Retina (tissue), 1 donor: ENCODE measurements at regions not wholly inside any gene's neighbourhood (a gene's known extent, or its start where the extent isn't known, plus 50 kb on each side); places are given as distances from the start of the nearest gene placed in this dataset.
"Not testable (repeated sequence)": the region's sequence is repeated elsewhere in the genome, so short reads cannot be mapped to it uniquely, and the experiment has no call there.

ENCODE experiments used
- DNase-seq: peaks from one replicate; pipeline ENCODE4 v3.0.0-alpha.2; 2016

DNA sequence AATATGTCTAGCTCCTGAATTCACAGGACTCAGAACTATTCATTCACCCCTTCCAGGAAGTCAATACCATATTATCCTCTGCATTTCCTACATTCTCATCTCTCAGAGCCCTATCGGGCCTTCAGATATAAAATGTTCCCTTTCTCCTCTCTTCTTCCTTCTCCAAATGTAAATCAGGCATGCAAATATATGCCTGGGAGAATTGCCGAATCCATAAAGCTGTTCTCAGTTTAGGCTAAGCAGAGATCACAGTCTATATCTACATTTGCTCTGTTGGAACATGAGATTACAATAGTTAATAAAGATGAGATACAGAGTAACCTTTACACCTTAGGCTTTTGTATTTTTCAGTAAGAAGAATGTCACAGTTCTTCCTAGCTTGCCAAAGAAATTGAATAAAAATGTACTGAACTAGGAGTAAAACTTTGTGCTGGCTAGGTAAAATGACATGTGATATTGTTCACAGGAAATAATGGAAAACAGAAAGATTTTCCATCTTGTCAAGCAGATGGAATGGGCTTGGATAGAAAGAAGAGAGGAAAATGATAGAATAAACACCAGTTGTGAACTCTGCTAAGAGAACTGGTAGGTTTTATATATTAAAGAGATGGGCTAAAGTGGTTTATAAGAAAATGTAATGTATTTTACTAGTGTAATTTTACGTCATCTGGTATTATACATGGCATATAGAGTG is 161.5 kb downstream of the NRIP1 start:
- DNase-seq, result no peak

DNA sequence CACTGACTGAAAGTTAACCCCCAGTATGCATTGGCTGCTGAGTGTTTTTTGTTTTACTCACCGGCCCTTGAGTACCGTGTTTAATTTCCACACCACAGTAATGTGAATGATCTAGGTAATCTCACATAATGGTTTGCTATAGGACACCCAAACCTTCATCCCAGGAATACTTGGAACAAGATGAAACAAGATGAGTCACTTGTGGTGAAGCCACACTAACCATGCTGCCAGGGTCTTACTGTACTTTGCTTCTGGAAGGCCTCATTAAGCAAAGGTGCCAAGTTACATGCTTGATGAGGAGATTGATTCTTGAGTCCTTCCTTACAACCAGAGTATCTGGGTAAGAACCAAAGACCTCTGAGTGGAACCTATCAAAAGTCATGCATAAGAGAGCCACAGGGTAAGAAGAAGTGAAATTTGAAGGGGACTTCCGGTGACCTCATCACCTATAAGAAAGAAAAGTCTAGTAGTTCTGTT is 163.3 kb downstream of the NRIP1 start:
- no peak for DNase-seq

GRCh38 chr21:14900611-14901010 is 164.2 kb downstream of the NRIP1 start:
- no peak for DNase-seq

DNA sequence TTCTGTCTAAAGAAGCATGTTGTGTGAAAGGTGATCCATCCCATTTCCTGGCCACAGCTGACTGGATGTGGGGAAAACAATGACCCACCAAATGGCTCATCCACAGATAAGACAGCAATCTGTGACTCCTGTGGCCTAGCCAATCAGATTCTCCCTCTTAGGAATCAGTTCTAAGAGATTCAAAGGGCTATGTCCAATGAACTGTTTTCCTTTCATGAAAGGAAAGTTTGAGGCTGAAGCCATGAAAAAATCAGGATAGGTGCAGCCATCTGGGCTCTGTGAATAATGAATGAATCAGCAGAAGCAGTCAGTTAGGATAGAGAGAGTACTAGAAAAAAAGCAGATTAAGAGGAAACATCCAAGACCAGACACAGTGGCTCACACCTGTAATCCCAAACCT is 164.7 kb downstream of the NRIP1 start:
- DNase-seq, result no peak

GRCh38 chr21:14895792-14896191 is 169.0 kb downstream of the NRIP1 start:
- DNase-seq, result no peak

- no peak for DNase-seq
These were observed 174.7 kb downstream of the NRIP1 start for GRCh38 chr21:14890141-14890540.

- no peak for DNase-seq
These were observed 175.6 kb downstream of the NRIP1 start for GRCh38 chr21:14889080-14889810.

DNA sequence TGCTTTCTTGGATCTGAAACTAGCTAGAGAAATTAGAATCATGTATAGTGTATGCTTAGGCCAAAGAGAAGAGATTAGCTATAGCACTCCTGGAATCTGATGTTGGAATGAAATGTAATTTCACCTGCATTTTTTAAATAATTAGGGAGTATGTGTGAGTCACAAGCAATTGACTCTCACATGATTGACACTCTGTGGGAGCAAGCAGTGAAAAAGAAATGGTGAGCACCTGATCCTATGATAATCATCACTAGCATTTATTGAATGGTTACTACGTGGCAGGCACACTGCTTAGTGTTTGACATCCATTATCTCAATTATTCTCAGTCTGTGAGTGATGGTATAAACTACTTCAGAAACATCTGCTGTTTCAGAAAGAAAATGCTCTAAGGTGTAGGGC is 176.6 kb downstream of the NRIP1 start:
- DNase-seq, result no peak

GRCh38 chr21:14886001-14886400 is 178.8 kb downstream of the NRIP1 start:
- no peak for DNase-seq

GRCh38 chr21:14883351-14883750 is 181.4 kb downstream of the NRIP1 start:
- no peak for DNase-seq

- not testable (repeated sequence) for DNase-seq
These were observed 182.3 kb downstream of the NRIP1 start for GRCh38 chr21:14882545-14882944.

DNA sequence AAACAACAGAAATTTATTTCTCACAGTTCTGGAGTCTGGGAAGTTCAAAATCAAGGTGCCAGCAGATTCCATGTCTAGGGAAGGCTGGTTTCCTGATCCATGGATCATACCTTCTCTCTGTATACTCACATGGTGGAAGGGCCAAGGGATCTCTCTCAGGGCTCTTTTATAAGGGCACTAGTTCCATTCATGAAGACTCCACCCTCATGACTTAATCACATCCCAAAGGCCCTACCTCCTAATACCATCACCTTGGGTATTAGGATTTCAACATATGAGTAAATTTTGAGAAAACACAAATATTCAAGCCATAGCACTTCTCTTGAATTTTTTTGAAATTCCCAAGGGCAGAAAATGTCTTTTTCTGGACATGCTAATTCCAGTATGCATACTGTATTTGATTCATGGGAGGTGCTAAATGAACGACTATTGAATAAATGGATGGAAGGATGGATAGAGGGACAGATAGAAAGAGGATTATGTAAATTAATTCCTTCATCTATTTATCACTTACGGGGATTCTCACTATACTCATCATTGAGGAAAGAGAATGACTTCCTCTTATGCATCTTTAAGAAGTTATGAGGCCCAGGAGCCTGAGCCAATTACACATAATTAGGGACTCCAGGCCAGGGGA is 182.8 kb downstream of the NRIP1 start:
- DNase-seq, result no peak

- DNase-seq, result no peak
These were observed 183.9 kb downstream of the NRIP1 start for GRCh38 chr21:14880922-14881321.

GRCh38 chr21:14879458-14879857 is 185.3 kb downstream of the NRIP1 start:
- DNase-seq, result no peak

GRCh38 chr21:14878971-14879370 is 185.8 kb downstream of the NRIP1 start:
- DNase-seq, result no peak

GRCh38 chr21:14877581-14878228 is 187.1 kb downstream of the NRIP1 start:
- DNase-seq, result no peak

GRCh38 chr21:14876524-14876840 is 188.3 kb downstream of the NRIP1 start:
- DNase-seq, result no peak

GRCh38 chr21:14875704-14876523 is 188.9 kb downstream of the NRIP1 start:
- no peak for DNase-seq

- no peak for DNase-seq
These were observed 189.6 kb downstream of the NRIP1 start for GRCh38 chr21:14875186-14875585.

- DNase-seq, result no peak
These were observed 190.4 kb downstream of the NRIP1 start for GRCh38 chr21:14874379-14874778.

DNA sequence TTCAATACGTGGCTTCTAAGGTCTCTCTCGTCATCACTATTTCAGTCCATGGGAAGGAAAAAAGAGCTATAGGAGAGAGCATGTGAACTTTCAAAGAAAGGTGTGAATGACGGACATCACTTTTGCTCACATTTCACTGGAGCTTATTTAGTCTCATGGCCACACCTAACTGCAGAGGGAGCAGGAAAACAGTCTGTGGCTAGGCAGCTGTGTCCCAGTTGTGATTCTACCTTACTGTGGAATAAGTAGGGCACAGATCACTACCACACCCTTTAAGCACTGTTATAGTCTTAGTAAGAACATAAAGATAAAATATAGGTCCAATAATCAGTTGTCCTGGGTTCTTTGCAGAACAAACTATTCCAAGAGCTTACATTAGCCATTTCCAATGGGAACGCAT is 192.9 kb downstream of the NRIP1 start:
- DNase-seq, result no peak

DNA sequence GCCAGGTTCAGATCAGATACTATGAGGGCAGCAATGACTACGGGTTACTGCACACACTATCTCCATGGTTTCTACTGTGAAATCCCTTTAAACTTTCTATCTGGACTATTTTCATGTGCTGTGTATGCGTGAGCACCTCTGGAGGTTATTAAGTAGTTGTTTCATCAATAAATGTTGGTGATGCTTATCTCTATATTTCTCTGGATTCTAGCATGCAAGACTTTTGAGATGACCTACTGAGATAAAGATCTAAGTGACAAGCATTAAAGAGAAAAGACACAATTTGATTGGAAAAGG is 194.0 kb downstream of the NRIP1 start:
- DNase-seq, result no peak
